CD4-positive, alpha-beta T cell (primary cell): ENCODE measurements at regions not wholly inside any gene's neighbourhood (a gene's known extent, or its start where the extent isn't known, plus 50 kb on each side); places are given as distances from the start of the nearest gene placed in this dataset.

Experiments
- ATAC-seq: fragments of 200-7000 bp; cut with Tn5 transposase; one replicate; pipeline ENCODE4 v1.10.0; 2022; ENCODE audit warnings: mild to moderate bottlenecking; ENCODE audit not compliant: poor library complexity
- CTCF ChIA-PET: fragments of 350-600 bp; sonication (Branson Sonifier 250); formaldehyde crosslinking; loops from one replicate; lab custom pipeline; 2021; ENCODE audit warnings: antibody characterized with exemption, inconsistent platforms; lab: Charles Lee
- POLR2A ChIA-PET: fragments of 350-600 bp; sonication (Branson Sonifier 250); formaldehyde crosslinking; loops from one replicate; lab custom pipeline; 2021; ENCODE audit warnings: antibody characterized with exemption, inconsistent platforms; lab: Charles Lee
- DNase-seq, 14 experiments: peaks; one replicate each; pipeline ENCODE4 v3.0.0-alpha.2; 2013 to 2020; ENCODE audit warnings: mixed read lengths in 2 of 14
- H3K27ac ChIP-seq, 2 donors: one replicate each; pipeline versions ENCODE4 v1.5.1 to v1.7.0; 2013; ENCODE audit warnings: low read length in 2 of 2, low read depth in 1 of 2, mild to moderate bottlenecking in 1 of 2
- H3K27me3 ChIP-seq, 2 experiments: 1 replicate in 1 of 2; 2 replicates in 1 of 2; pipeline versions ENCODE4 v1.6.1 to v1.7.0; 2013; ENCODE audit warnings: low read length in 2 of 2, control low read depth in 1 of 2, mild to moderate bottlenecking in 1 of 2, moderate library complexity in 1 of 2; ENCODE audit not compliant: insufficient read depth in 2 of 2, control insufficient read depth in 1 of 2
- H3K36me3 ChIP-seq: one replicate; pipeline ENCODE4 v1.6.1; 2013; ENCODE audit warnings: low read length, control low read depth; ENCODE audit not compliant: insufficient read depth
- H3K4me1 ChIP-seq: one replicate; pipeline ENCODE4 v1.6.1; 2013; ENCODE audit warnings: low read length, control low read depth; ENCODE audit not compliant: insufficient read depth
- H3K4me3 ChIP-seq: one replicate; pipeline ENCODE4 v1.5.1; 2013; ENCODE audit warnings: mild to moderate bottlenecking, low read length, moderate library complexity
- H3K9me3 ChIP-seq, 2 experiments: 1 replicate in 1 of 2; 2 replicates in 1 of 2; pipeline versions ENCODE4 v1.6.1 to v1.7.0; 2013; ENCODE audit warnings: low read length in 2 of 2, mild to moderate bottlenecking in 2 of 2, control low read depth in 1 of 2, moderate library complexity in 1 of 2; ENCODE audit not compliant: control insufficient read depth in 1 of 2, insufficient read depth in 1 of 2
- H3K27ac Mint-ChIP-seq: one replicate; pipeline ENCODE4 v1.8.0; 2020; ENCODE audit warnings: mixed read lengths
- H3K27me3 Mint-ChIP-seq: one replicate; pipeline ENCODE4 v1.8.0; 2021; ENCODE audit warnings: mixed read lengths
- H3K36me3 Mint-ChIP-seq: one replicate; pipeline ENCODE4 v1.8.0; 2021; ENCODE audit warnings: low read depth, mixed read lengths
- H3K4me1 Mint-ChIP-seq: one replicate; pipeline ENCODE4 v1.8.0; 2021; ENCODE audit warnings: low read depth, mixed read lengths
- H3K4me3 Mint-ChIP-seq: one replicate; pipeline ENCODE4 v1.8.0; 2020; ENCODE audit warnings: mild to moderate bottlenecking, mixed read lengths
- H3K9me3 Mint-ChIP-seq: one replicate; pipeline ENCODE4 v1.8.0; 2020; ENCODE audit warnings: mixed read lengths
- CTCF ChIP-seq: fragments of 200-600 bp; IDR thresholded peaks from one replicate; pipeline ENCODE4 v1.8.0; 2022; ENCODE audit warnings: antibody characterized with exemption, mild to moderate bottlenecking
- intact Hi-C, 2 experiments: fragments of 100-400 bp; cut with DNase I in 1 of 2; cut with micrococcal nuclease in 1 of 2; formaldehyde crosslinking; loops; one replicate each; pipeline versions ENCODE4 v1.15.1 to v1.9.0; 2023 to 2025; cut with DNase I, micrococcal nuclease

- Histone ChIP-seq H3K4me1 (no peaks in the 10 kb centered on the region), H3K36me3 (no peaks in the 10 kb centered on the region), H3K27me3 (no peaks in the 10 kb centered on the region), H3K27ac (no peak overlapping the region), H3K9me3 (no peaks in the 10 kb centered on the region), H3K4me3 (no peak overlapping the region)
- CTCF ChIA-PET: no interaction called here
- Mint-ChIP-seq H3K4me3 (no peak overlapping the region), H3K27me3 (no peaks in the 10 kb centered on the region), H3K27ac (no peak overlapping the region), H3K9me3 (peaks cover 3% of the 10 kb centered on the region), H3K36me3 (no peaks in the 10 kb centered on the region), H3K4me1 (no peaks in the 10 kb centered on the region)
- TF ChIP-seq CTCF: no peak
- intact Hi-C loops: no loop called here
- POLR2A ChIA-PET: no interaction called here
- ATAC-seq (no peak), DNase-seq (no peak)
Measured at GRCh38 chr6:126913651-126914050, 204.8 kb upstream of the RSPO3 start.

- CTCF ChIA-PET: no interaction called here
- H3K9me3 Mint-ChIP-seq: peaks cover 3% of the 10 kb centered on the region
- Histone ChIP-seq H3K27me3 (no peaks in the 10 kb centered on the region), H3K4me1 (no peaks in the 10 kb centered on the region), H3K9me3 (no peaks in the 10 kb centered on the region), H3K27ac (no peak overlapping the region), H3K4me3 (no peak overlapping the region), H3K36me3 (no peaks in the 10 kb centered on the region)
- H3K36me3 Mint-ChIP-seq: no peaks in the 10 kb centered on the region
- DNase-seq (no peak), ATAC-seq (no peak)
- no peak overlapping the region for H3K4me3 Mint-ChIP-seq
- intact Hi-C loops: no loop called here
- H3K27ac Mint-ChIP-seq: no peak overlapping the region
- no peaks in the 10 kb centered on the region for H3K27me3 Mint-ChIP-seq
- no peak for TF ChIP-seq CTCF
- no peaks in the 10 kb centered on the region for H3K4me1 Mint-ChIP-seq
- POLR2A ChIA-PET: no interaction called here
Measured at GRCh38 chr6:126914172-126914571, 204.3 kb upstream of the RSPO3 start.

- ChIA-PET POLR2A (no interaction called here), CTCF (no interaction called here)
- Mint-ChIP-seq H3K36me3 (no peaks in the 10 kb centered on the region), H3K9me3 (peaks cover 3% of the 10 kb centered on the region), H3K27me3 (no peaks in the 10 kb centered on the region), H3K4me1 (no peaks in the 10 kb centered on the region), H3K27ac (no peak overlapping the region), H3K4me3 (no peak overlapping the region)
- H3K4me3 ChIP-seq: no peak overlapping the region
- no peak for TF ChIP-seq CTCF
- H3K9me3 ChIP-seq: no peaks in the 10 kb centered on the region
- DNase-seq: no peak
- H3K27ac ChIP-seq: no peak overlapping the region
- no peak for ATAC-seq
- intact Hi-C loops: no loop called here
- no peaks in the 10 kb centered on the region for H3K27me3 ChIP-seq
- H3K36me3 ChIP-seq: no peaks in the 10 kb centered on the region
- no peaks in the 10 kb centered on the region for H3K4me1 ChIP-seq
Measured at GRCh38 chr6:126914801-126915200, 203.7 kb upstream of the RSPO3 start.
